ENCODE measurements at regions not wholly inside any gene's neighbourhood (a gene's known extent, or its start where the extent isn't known, plus 50 kb on each side); places are given as distances from the start of the nearest gene placed in this dataset.
"Not testable (repeated sequence)": the region's sequence is repeated elsewhere in the genome, so short reads cannot be mapped to it uniquely, and the experiment has no call there.

DNA sequence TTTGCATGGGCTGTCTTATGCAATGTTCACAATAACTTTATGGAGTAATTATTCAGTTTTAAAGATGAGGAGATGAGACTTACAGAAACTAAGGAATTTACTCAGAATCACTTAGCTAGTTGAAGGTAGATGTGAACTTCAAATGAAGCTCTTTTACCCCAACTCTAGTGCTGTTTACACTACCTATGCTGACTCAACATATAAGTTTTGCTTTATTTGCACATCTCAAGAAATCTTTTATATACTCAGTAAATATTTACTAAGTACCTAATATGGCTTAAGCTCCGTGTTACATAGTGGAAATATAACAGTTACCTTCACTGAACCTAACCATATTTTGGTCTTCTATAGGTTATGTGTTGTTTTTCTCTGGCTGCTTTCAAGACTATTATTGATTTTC, 293.2 kb downstream of the ANXA1 start:
- no peak for DNase-seq (ENCODE audit: insufficient read length, low spot score)
- no peak for FAIRE-seq

DNA sequence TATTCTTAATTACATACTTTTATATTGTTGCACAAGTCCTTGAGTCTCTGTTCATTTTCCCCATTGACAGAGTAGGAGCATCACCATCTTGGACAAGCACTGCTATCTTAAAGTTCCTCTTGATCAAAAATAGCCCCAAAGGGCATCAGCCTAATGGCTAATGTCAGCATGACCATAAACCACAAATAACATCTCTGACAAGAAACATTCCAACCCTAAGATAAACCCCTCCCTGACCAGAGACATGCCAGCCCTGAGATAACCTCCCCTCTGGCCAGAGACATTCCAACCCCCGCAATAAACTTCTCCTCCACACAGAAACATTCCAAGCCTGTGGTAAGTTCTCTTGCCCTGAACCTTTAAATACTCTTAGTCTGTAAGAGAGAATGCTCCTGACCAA, 293.7 kb downstream of the ANXA1 start:
- not testable (repeated sequence) for FAIRE-seq; DNase-seq (ENCODE audit: insufficient read length, low spot score)

DNA sequence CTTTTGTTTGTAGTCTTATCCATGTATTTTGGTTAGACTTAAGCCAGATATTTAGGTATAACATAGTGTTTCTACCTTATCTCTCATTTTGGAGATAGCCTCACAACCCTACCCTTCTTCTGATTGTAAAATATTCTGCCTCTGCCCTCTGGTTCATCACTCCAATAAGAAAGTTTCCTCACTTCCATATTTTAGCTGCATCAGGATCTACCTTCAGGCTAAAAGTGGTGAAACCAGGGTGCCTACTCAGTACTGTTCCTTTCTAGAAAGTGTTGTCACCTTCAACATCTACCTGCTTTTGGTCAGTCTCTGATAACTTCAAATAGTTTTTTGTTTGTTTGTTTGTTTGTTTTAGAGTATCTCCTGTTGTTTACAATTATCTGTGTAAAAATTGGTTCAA, 294.6 kb downstream of the ANXA1 start:
- FAIRE-seq (no peak), DNase-seq (ENCODE audit: insufficient read length, low spot score) (no peak)

GRCh38 chr9:73451003-73451402, 299.3 kb downstream of the ANXA1 start:
- FAIRE-seq (no peak), DNase-seq (ENCODE audit: insufficient read length, low spot score) (no peak)

GRCh38 chr9:73459817-73460216, 308.2 kb downstream of the ANXA1 start:
- DNase-seq (ENCODE audit: insufficient read length, low spot score) (no peak), FAIRE-seq (no peak)

DNA sequence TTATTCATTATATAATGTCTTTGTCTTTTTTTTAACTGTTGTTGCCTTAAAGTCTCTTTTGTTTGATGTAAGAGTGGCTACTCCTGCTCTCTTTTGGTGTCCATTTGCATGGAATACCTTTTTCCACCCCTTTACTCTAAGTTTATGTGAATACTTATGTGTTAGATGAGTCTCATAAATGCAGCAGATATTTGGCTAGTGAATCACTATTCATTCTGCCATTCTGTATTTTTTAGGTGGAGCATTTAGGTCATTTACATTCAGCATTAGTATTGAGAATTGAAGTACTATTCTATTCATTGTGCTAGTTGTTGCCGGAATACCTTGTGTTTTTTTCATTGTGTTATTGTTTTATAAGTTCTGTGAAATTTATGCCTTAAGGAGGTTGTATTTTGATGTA, 317.1 kb downstream of the ANXA1 start:
- DNase-seq (ENCODE audit: insufficient read length, low spot score), result no peak
- no peak for FAIRE-seq

DNA sequence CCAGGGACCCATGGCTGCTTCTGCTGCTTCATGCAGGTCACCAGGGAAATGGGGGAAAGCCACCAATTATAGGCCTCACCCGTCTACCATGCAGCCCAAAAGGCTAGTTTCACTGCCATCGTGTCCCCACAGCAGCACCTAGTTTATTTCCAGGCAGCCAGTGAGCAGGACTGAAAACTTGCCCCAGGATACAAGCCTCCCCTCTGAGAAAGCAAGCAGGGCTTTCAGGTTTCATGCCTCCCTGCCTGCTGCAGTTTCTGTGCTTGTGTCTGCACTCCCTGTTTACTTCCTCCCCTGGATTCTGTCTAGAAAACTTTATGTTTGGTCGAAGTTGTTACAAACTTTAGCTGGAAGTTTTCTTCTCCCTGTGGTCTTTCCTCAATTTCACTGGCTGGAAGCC, 319.1 kb downstream of the ANXA1 start:
- DNase-seq (ENCODE audit: insufficient read length, low spot score) (no peak), FAIRE-seq (no peak)

- FAIRE-seq (no peak), DNase-seq (ENCODE audit: insufficient read length, low spot score) (no peak)
These were observed 322.4 kb downstream of the ANXA1 start for GRCh38 chr9:73474002-73474600.

DNA sequence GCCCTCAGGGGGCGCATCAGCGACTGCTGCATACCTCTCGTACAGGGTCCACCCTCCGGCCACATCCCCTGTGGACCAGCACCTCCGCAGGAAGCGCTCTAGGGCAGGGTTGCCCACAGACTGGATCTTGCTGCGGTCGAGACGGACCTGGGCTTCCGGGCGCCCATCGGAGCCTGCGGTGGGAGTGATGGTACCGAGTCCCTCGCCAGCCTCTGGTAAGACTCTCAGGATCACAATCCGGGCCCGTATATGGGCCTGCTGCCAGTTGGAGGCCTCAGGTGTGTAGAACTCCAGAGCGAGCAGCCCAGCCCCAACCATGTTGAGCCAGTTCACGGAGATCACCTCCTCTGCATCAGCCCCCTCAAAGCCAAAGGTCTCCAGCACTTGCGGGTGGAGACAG, 323.0 kb downstream of the ANXA1 start:
- no peak for FAIRE-seq
- DNase-seq (ENCODE audit: insufficient read length, low spot score), result no peak

DNA sequence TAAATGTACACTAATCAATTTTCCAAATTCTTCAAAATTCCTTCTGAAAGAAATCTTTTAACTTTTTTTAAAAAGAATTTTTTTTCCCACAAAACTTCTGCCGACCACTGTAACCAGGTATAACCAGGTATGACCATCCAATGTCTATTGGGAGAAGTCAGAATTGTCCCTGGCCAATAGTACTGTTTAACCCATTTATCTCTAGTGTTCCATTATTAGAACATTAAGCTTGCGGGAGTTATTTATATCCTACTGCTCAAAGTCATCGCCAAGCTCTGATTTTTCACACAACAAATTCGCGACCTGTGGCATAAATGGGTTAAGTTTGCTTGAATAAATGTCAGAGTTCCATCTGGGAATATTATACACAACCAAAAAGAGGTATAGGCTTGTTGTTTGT, 343.2 kb downstream of the ANXA1 start:
- DNase-seq (ENCODE audit: insufficient read length, low spot score), result no peak

DNA sequence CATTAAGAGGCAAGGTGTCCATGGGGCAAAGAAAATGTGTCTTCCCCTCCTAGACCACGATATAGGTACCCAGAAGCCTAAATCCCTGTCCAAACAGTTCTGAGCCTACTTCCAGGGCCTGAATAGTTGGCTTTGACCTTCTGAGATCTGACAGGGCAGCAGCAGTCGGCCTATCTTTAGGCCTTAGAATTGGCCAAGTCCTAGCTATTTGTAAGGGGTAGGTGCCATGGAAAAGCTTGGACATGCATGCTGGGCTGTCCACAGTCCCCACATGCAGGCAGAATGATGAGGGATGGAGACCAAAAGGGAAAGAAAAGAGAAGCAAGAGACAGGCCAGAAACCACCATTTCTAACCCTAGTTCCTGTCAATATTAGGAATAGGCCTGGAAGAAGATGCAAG, 346.1 kb downstream of the ANXA1 start:
- no peak for FAIRE-seq

More for the DNA sequence above, 343.2 kb downstream of the ANXA1 start:
- no peak for FAIRE-seq

DNA sequence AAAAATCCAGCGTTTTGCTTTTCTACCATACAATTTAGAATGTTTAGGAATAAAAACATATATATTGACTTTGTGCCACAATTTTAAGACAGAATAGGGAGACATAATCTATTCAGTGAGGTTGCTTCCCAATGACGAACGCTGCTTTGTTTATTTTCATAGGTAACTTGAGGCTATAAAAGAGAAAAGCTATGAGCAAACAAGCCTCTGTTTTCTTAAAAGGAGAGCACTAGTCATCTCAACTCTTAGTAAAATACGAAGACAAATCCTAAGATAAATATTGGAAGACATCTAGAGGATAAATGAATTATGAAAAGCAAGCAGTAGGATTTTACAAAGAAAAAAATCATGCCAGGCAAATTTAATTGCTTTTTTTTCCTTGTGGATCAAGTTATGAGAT, 363.6 kb downstream of the ANXA1 start:
- DNase-seq (ENCODE audit: insufficient read length, low spot score), result no peak
- no peak for FAIRE-seq

More for the DNA sequence above, 346.1 kb downstream of the ANXA1 start:
- no peak for DNase-seq (ENCODE audit: insufficient read length, low spot score)

DNA sequence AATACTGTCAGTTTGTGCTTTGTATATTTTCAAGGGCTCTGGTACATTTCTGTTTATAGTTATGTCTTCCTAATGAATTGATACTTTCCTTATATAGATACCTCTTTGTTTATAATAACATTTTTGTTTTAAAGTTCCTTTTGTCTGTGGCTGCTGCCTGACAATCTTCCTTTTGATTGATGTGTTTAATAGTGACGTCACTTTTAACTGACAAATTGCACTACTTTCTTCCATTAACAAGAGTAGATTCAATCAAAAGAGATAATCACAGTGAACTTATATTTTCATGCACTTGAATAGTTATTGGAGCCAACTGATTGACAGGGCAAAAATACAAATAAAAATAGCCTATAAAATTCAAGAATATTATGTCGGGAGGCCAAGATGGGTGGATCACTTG, 371.7 kb downstream of the ANXA1 start:
- no peak for FAIRE-seq

DNA sequence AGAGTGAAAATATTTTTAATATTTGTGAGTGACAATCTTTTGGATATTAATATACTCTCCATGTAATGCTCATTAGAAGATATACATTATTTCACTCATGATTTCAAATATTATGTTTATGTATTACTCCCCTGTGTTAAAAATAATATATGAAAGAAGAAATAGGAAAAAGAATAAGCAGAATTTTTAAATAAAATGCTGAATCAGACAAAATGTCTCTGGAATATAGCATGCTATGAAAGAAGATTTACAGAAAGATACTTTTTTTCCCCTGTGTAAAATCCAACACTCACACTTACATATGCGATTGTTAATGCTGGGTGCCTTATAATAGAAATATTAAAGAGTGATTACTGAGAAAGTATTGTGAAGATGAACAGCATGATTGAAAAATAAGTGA, 373.7 kb downstream of the ANXA1 start:
- DNase-seq (ENCODE audit: insufficient read length, low spot score) (no peak), FAIRE-seq (no peak)

More for the DNA sequence above, 371.7 kb downstream of the ANXA1 start:
- no peak for DNase-seq (ENCODE audit: insufficient read length, low spot score)

DNA sequence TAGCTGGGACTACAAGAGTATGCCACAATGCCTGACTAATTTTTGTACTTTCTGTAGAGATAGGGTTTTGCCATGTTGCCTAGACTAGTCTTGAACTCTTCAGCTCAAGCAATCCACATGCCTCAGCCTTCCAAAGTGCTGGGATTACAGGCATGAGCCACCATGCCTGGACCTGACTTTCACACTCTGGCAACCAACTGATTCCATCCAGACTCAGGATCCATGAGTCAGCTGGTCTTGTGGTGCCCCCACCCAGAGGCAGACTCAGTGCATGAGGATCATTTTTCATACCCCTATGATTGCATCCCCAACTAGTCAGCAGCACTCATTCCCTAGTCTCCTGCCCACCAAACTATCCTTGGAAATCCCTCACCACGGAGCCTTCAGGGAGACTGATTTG, 375.9 kb downstream of the ANXA1 start:
- DNase-seq (ENCODE audit: insufficient read length, low spot score), result no peak
- FAIRE-seq, result no peak

- DNase-seq (ENCODE audit: insufficient read length, low spot score), result no peak
- no peak for FAIRE-seq
These were observed 377.3 kb downstream of the ANXA1 start for GRCh38 chr9:73528926-73529325.

GRCh38 chr9:73529666-73530065, 378.0 kb downstream of the ANXA1 start:
- no peak for DNase-seq (ENCODE audit: insufficient read length, low spot score)
- FAIRE-seq, result no peak

GRCh38 chr9:73531051-73531532, 379.4 kb downstream of the ANXA1 start:
- FAIRE-seq, result no peak

DNA sequence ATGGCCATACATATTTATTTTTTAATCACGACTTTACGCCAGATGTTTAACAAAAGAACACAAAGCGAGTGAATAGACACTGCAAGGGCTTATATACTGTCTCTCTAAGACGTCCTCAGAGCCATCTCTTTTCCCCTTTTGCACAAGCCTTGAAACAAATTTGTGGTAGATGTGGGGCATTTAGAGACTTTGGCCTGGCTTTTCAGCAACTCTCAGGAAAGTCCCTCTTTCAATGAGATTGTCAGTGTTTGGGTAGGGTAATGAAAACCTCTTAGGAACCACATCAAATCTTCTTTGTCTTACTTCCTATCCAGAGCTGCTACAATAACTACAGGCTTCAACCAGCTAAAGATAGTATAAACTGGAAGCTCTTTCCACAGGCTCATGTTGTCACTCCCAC, 380.0 kb downstream of the ANXA1 start:
- no peak for FAIRE-seq

More at GRCh38 chr9:73531051-73531532, 379.4 kb downstream of the ANXA1 start:
- no peak for DNase-seq (ENCODE audit: insufficient read length, low spot score)

DNA sequence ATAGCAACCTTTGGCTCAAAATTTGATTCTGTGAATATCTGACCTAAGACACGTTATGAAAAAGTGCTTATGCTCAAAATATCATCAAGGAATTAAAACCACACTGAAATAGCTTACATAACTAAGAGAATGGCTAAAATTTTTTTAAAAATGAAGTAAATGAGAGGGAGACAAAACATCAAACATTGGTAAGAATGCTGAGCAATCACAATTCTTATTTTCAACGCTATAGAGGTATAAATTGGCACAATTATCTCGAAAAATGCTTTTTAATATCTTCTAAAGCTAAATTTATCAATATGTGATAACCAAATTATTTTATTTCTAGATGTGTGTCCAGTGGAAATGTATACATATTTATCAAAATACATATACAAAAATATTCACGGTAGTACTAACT, 381.3 kb downstream of the ANXA1 start:
- DNase-seq (ENCODE audit: insufficient read length, low spot score) (no peak), FAIRE-seq (no peak)

More for the DNA sequence above, 380.0 kb downstream of the ANXA1 start:
- no peak for DNase-seq (ENCODE audit: insufficient read length, low spot score)

DNA sequence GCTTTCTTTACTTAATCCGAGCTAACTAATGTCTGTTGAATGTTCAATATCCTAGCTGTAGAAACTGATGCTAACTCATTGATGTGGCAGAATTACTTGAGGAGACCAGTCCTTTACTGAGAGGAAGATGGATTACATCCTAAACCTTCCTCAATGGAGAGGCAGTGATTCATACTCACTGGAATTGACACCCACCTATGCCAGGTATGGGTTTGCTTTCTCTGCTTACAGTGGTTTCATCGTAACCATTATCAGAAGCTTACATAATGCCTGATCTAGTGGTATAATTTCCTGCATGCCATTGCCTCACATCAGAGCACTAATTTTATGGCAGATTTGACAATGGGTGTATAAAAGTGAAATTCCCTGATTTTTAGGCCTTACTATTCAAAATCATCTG, 384.7 kb downstream of the ANXA1 start:
- no peak for FAIRE-seq
- DNase-seq (ENCODE audit: insufficient read length, low spot score), result no peak

DNA sequence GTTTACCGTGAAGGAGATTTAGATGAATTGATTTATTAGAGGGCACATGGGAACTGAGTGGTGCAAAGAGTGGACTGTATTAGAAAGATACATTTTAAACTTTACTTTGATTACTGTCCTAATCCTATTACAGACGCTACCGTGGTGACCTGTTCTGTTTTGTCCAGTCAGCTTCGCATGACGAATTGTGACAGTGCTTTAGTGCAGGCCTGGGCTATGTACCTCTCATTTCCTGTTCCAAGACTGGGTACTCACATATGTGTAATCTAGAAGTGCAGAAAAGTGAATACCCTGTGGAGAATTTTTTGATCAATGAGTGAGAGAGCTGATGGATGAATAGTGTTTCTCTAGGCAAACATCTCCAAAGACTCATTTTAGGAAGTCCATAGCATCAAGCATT, 385.9 kb downstream of the ANXA1 start:
- no peak for DNase-seq (ENCODE audit: insufficient read length, low spot score)
- no peak for FAIRE-seq

GRCh38 chr9:73539881-73540390, 388.3 kb downstream of the ANXA1 start:
- no peak for FAIRE-seq
- DNase-seq (ENCODE audit: insufficient read length, low spot score), result no peak

Data from GM19239 (cell line).